ENCODE measurements at regions not wholly inside any gene's neighbourhood (a gene's known extent, or its start where the extent isn't known, plus 50 kb on each side); places are given as distances from the start of the nearest gene placed in this dataset.

DNA sequence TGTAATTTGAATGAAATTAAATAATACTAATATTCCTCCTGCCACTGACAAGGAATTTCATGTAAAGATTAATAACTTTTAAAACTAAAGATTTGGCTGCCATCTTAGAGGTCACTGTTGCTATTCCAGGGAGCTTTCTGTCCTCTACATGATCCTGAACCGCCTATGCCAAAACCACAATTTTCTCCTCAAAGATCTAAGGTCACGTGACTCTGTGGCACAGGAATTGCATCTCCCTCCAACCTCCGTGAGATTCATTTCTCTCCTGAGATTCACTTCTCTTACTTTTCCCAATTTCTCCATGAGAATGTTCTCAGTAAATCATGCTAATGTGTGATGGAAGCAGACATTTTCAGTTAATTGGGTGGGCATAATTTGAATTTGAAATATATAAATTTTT is 379.6 kb upstream of the TSHZ2 start:
- Mint-ChIP-seq H3K36me3 (no peaks in the 10 kb centered on the region), H3K27ac (no peak overlapping the region), H3K9me3 (peaks cover 0 to 11% (median 5%) of the 10 kb centered on the region in 7 donors), H3K4me1 (no peaks in the 10 kb centered on the region), H3K27me3 (ENCODE audit: low read depth in 3 of 3) (no peaks in the 10 kb centered on the region), H3K4me3 (no peak overlapping the region)
- H3K9ac ChIP-seq (ENCODE audit: insufficient read depth, low read length, poor library complexity, severe bottlenecking) = no peak overlapping the region
- no peaks in the 10 kb centered on the region for H3K27me3 ChIP-seq (ENCODE audit: control insufficient read depth in 2 of 2, insufficient read depth in 2 of 2, low read length in 2 of 2)
- 100% methylated on average over 1 of the region's 3 CpGs for WGBS (ENCODE audit: insufficient coverage)
- no peak overlapping the region for H2AFZ ChIP-seq (ENCODE audit: insufficient read depth, low read depth, low read length, poor library complexity, severe bottlenecking)
- H3K27ac ChIP-seq (ENCODE audit: low read depth in 1 of 2, low read length in 2 of 2) = no peak overlapping the region
- no peaks in the 10 kb centered on the region for H3K4me1 ChIP-seq (ENCODE audit: control insufficient read depth in 1 of 2, insufficient read depth in 2 of 2, low read length in 2 of 2)
- no peaks in the 10 kb centered on the region for H3K36me3 ChIP-seq (replicated peaks in 1 of 2; ENCODE audit: control insufficient read depth in 1 of 2, insufficient read depth in 2 of 2, low read length in 2 of 2)
- H3K4me2 ChIP-seq (replicated peaks; ENCODE audit: extremely low read depth, low read length, poor library complexity, severe bottlenecking) = no peak overlapping the region
- H3K79me2 ChIP-seq (ENCODE audit: insufficient read depth, low read length) = no peaks in the 10 kb centered on the region
- no peak for DNase-seq
- no peak overlapping the region for H3K4me3 ChIP-seq (replicated peaks in 1 of 3; ENCODE audit: low read depth in 2 of 3, low read length in 3 of 3)
- peaks cover 0 to 4% of the 10 kb centered on the region in 2 donors for H3K9me3 ChIP-seq (replicated peaks in 1 of 2; ENCODE audit: control insufficient read depth in 1 of 2, insufficient read depth in 1 of 2, low read length in 2 of 2)
- TF ChIP-seq, protein P1, sequence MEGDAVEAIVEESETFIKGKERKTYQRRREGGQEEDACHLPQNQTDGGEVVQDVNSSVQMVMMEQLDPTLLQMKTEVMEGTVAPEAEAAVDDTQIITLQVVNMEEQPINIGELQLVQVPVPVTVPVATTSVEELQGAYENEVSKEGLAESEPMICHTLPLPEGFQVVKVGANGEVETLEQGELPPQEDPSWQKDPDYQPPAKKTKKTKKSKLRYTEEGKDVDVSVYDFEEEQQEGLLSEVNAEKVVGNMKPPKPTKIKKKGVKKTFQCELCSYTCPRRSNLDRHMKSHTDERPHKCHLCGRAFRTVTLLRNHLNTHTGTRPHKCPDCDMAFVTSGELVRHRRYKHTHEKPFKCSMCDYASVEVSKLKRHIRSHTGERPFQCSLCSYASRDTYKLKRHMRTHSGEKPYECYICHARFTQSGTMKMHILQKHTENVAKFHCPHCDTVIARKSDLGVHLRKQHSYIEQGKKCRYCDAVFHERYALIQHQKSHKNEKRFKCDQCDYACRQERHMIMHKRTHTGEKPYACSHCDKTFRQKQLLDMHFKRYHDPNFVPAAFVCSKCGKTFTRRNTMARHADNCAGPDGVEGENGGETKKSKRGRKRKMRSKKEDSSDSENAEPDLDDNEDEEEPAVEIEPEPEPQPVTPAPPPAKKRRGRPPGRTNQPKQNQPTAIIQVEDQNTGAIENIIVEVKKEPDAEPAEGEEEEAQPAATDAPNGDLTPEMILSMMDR (IDR thresholded peaks at IDR 0.05) = no peak
- no peaks in the 10 kb centered on the region for H4K20me1 ChIP-seq (ENCODE audit: insufficient read depth, low read length)
- intact Hi-C loops (cut with micrococcal nuclease) = no loop called here

DNA sequence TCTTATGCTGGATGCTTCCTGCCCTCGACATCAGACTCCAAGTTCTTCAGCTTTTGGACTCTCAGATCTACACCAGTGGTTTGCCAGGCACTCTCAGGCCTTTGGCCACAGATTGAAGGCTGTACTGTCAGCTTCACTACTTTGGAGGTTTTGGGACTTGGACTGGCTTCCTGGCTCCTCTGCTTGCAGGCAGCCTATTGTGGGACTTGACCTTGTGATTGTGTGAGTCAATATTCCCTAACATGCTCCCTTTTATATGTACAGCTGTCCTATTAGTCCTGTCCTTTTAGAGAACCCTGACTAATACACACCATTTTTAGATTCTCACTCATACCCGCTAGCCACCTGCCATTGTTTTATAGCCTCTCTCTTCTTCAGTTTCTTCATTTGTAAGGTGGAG is 382.1 kb upstream of the TSHZ2 start:
- intact Hi-C loops (cut with micrococcal nuclease) = no loop called here
- H3K9me3 Mint-ChIP-seq = peaks cover 0 to 11% (median 7%) of the 10 kb centered on the region in 7 donors
- Histone ChIP-seq H3K36me3 (replicated peaks in 1 of 2; ENCODE audit: control insufficient read depth in 1 of 2, insufficient read depth in 2 of 2, low read length in 2 of 2) (no peaks in the 10 kb centered on the region), H3K27ac (ENCODE audit: low read depth in 1 of 2, low read length in 2 of 2) (no peak overlapping the region), H3K27me3 (ENCODE audit: control insufficient read depth in 2 of 2, insufficient read depth in 2 of 2, low read length in 2 of 2) (no peaks in the 10 kb centered on the region), H4K20me1 (ENCODE audit: insufficient read depth, low read length) (no peaks in the 10 kb centered on the region), H3K4me3 (replicated peaks in 1 of 3; ENCODE audit: low read depth in 2 of 3, low read length in 3 of 3) (no peak overlapping the region), H3K9me3 (replicated peaks in 1 of 2; ENCODE audit: control insufficient read depth in 1 of 2, insufficient read depth in 1 of 2, low read length in 2 of 2) (peaks cover 0 to 4% of the 10 kb centered on the region in 2 donors), H3K9ac (ENCODE audit: insufficient read depth, low read length, poor library complexity, severe bottlenecking) (no peak overlapping the region), H3K4me1 (ENCODE audit: control insufficient read depth in 1 of 2, insufficient read depth in 2 of 2, low read length in 2 of 2) (no peaks in the 10 kb centered on the region), H2AFZ (ENCODE audit: insufficient read depth, low read depth, low read length, poor library complexity, severe bottlenecking) (no peak overlapping the region), H3K4me2 (replicated peaks; ENCODE audit: extremely low read depth, low read length, poor library complexity, severe bottlenecking) (no peak overlapping the region), H3K79me2 (ENCODE audit: insufficient read depth, low read length) (no peaks in the 10 kb centered on the region)
- TF ChIP-seq, protein P1 (IDR thresholded peaks at IDR 0.05) = no peak
- no peak for DNase-seq
- H3K4me3 Mint-ChIP-seq = no peak overlapping the region
- 83% methylated on average over 1 of the region's 2 CpGs for WGBS (ENCODE audit: insufficient coverage)
- no peaks in the 10 kb centered on the region for H3K36me3 Mint-ChIP-seq
- no peak overlapping the region for H3K27ac Mint-ChIP-seq
- no peaks in the 10 kb centered on the region for H3K4me1 Mint-ChIP-seq
- H3K27me3 Mint-ChIP-seq (ENCODE audit: low read depth in 3 of 3) = peaks cover 0 to 2% (median 0%) of the 10 kb centered on the region in 3 donors

All from CD14-positive monocyte (primary cell).